Activated CD8-positive, alpha-beta memory T cell treated with anti-CD3 and anti-CD28 coated beads, Interleukin-2, amount 10 ng/mL, durations not matched to agents 7 days and 5 days (primary cell): ENCODE measurements at regions not wholly inside any gene's neighbourhood (a gene's known extent, or its start where the extent isn't known, plus 50 kb on each side); places are given as distances from the start of the nearest gene placed in this dataset.
"Not testable (repeated sequence)": the region's sequence is repeated elsewhere in the genome, so short reads cannot be mapped to it uniquely, and the experiment has no call there.

Source experiments
- ATAC-seq: fragments of 150-1000 bp; cut with Tn5 transposase; one replicate; pipeline ENCODE4 v1.10.0; 2021; ENCODE audit warnings: moderate library complexity
- CTCF ChIA-PET: fragments of 350-600 bp; sonication (Branson Sonifier 250); formaldehyde crosslinking; loops from one replicate; lab custom pipeline; 2021; ENCODE audit warnings: antibody characterized with exemption; lab: Charles Lee
- DNase-seq: peaks from one replicate; pipeline ENCODE4 v3.0.0-alpha.2; 2020
- H3K27ac Mint-ChIP-seq: one replicate; pipeline ENCODE4 v1.8.0; 2021; ENCODE audit warnings: mild to moderate bottlenecking, mixed read lengths
- H3K27me3 Mint-ChIP-seq: one replicate; pipeline ENCODE4 v1.8.0; 2021; ENCODE audit warnings: mixed read lengths
- H3K36me3 Mint-ChIP-seq: one replicate; pipeline ENCODE4 v1.8.0; 2021; ENCODE audit warnings: mild to moderate bottlenecking, mixed read lengths
- H3K4me1 Mint-ChIP-seq: one replicate; pipeline ENCODE4 v1.8.0; 2021; ENCODE audit warnings: mixed read lengths
- H3K4me3 Mint-ChIP-seq: one replicate; pipeline ENCODE4 v1.8.0; 2021; ENCODE audit warnings: mild to moderate bottlenecking, moderate library complexity, mixed read lengths
- H3K9me3 Mint-ChIP-seq: one replicate; pipeline ENCODE4 v1.8.0; 2022; ENCODE audit warnings: low read depth, mixed read lengths

DNA sequence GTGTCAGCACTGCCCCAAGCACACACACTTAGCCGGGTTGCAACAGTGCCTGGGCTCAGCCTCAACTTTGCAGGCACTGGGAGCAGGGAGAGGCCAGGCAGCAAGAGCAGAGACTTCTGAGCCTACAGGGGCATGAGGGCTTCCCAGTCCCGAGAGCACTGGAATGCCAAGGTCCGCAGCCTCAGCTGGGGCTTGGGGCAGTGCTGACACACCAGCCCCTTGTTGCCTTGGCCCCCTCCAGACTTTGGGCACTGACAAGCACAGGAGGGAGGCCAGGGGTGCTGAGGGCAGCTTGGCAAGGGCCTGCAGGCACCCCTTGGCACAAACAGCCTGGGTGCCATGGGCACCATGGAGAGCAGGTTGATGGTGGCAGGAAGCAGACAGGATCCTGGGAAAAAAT, 531.1 kb upstream of the SLC39A10 start:
- H3K9me3 Mint-ChIP-seq, H3K36me3 Mint-ChIP-seq, ATAC-seq, H3K4me1 Mint-ChIP-seq, H3K4me3 Mint-ChIP-seq, DNase-seq, CTCF ChIA-PET, H3K27ac Mint-ChIP-seq, H3K27me3 Mint-ChIP-seq: not testable (repeated sequence)

DNA sequence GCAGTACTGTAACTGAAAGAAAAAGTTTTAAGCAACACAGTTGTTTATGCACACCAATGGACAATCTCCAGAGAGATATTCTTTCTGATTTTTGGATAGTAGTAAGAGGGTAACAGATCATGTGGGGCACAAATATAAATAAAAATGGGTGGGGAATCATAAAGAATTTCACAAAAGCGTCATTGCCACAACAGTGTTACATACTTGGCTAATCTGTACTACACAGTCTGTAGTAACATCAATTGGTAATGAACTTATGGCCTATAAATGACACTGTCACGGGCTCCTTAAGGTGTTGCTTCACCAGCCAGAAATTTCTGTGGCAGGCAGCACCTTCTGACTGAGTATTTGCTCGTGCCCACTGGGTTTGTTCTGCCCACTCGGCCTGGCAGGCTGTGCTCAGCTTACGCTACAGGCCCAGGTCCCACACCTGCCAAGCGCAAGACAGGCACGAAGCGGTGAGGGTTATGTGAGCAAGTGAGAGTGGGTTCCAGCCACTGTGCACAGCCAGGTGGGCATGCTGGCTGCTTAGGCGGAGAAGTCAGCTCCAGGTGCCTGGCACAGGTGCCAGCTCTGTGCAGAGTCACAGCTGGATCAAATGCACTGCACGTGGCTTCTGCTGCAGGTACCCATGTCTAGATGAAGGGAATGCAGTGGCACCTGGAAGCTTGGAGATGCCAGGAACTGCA, 532.5 kb upstream of the SLC39A10 start:
- Mint-ChIP-seq H3K4me3 (no peak overlapping the region), H3K27me3 (no peaks in the 10 kb centered on the region), H3K4me1 (no peaks in the 10 kb centered on the region), H3K36me3 (no peaks in the 10 kb centered on the region), H3K9me3 (no peaks in the 10 kb centered on the region), H3K27ac (no peak overlapping the region)
- CTCF ChIA-PET = no interaction called here
- DNase-seq (no peak), ATAC-seq (no peak)

- Mint-ChIP-seq H3K4me1 (no peaks in the 10 kb centered on the region), H3K27ac (no peak overlapping the region), H3K4me3 (no peak overlapping the region), H3K36me3 (no peaks in the 10 kb centered on the region), H3K27me3 (no peaks in the 10 kb centered on the region), H3K9me3 (no peaks in the 10 kb centered on the region)
- DNase-seq = no peak
- no peak for ATAC-seq
- CTCF ChIA-PET = no interaction called here
Observed at GRCh38 chr2:195122653-195123052, 534.4 kb upstream of the SLC39A10 start.

DNA sequence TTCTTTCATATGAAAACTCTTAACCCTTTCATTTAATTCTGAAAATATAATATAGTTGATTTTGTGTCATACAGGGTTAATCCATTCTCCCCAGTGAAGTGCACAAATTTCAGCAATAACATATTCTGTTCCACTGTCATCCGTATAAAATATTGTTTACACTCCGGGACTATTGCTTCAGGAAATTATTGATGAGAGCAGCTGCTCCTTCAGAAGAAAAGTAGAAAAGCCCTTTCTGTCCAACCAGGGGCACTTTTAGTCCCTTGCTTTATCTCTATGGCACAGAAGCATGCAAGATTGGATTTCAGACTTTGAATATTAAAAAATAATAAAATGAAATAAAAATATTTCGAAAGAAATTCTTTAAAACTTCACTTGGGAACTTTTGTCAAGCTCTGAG, 535.7 kb upstream of the SLC39A10 start:
- no peak for DNase-seq
- no peak for ATAC-seq
- no peaks in the 10 kb centered on the region for H3K27me3 Mint-ChIP-seq
- H3K9me3 Mint-ChIP-seq = no peaks in the 10 kb centered on the region
- CTCF ChIA-PET = interaction anchor here (0.5 kb wide), 1 partner anchor 102 kb away, joined by 3 read pairs; no protein-coding TSS in a partner anchor
- no peaks in the 10 kb centered on the region for H3K4me1 Mint-ChIP-seq
- H3K27ac Mint-ChIP-seq = no peak overlapping the region
- H3K4me3 Mint-ChIP-seq = no peak overlapping the region
- H3K36me3 Mint-ChIP-seq = no peaks in the 10 kb centered on the region

GRCh38 chr2:195119231-195119630, 537.8 kb upstream of the SLC39A10 start:
- Mint-ChIP-seq H3K27me3 (no peaks in the 10 kb centered on the region), H3K4me3 (no peak overlapping the region), H3K36me3 (no peaks in the 10 kb centered on the region), H3K27ac (no peak overlapping the region), H3K9me3 (no peaks in the 10 kb centered on the region), H3K4me1 (no peaks in the 10 kb centered on the region)
- no peak for DNase-seq
- no peak for ATAC-seq
- CTCF ChIA-PET = no interaction called here

GRCh38 chr2:195118276-195118675, 538.8 kb upstream of the SLC39A10 start:
- H3K27me3 Mint-ChIP-seq = no peaks in the 10 kb centered on the region
- no peaks in the 10 kb centered on the region for H3K4me1 Mint-ChIP-seq
- no peak overlapping the region for H3K4me3 Mint-ChIP-seq
- CTCF ChIA-PET = no interaction called here
- DNase-seq (no peak), ATAC-seq (no peak)
- H3K9me3 Mint-ChIP-seq = no peaks in the 10 kb centered on the region
- H3K36me3 Mint-ChIP-seq = no peaks in the 10 kb centered on the region
- H3K27ac Mint-ChIP-seq = no peak overlapping the region

GRCh38 chr2:195117011-195117410, 540.0 kb upstream of the SLC39A10 start:
- no peaks in the 10 kb centered on the region for H3K9me3 Mint-ChIP-seq
- CTCF ChIA-PET = no interaction called here
- H3K4me3 Mint-ChIP-seq = no peak overlapping the region
- no peaks in the 10 kb centered on the region for H3K4me1 Mint-ChIP-seq
- no peak overlapping the region for H3K27ac Mint-ChIP-seq
- no peak for ATAC-seq
- H3K27me3 Mint-ChIP-seq = no peaks in the 10 kb centered on the region
- no peaks in the 10 kb centered on the region for H3K36me3 Mint-ChIP-seq
- no peak for DNase-seq

DNA sequence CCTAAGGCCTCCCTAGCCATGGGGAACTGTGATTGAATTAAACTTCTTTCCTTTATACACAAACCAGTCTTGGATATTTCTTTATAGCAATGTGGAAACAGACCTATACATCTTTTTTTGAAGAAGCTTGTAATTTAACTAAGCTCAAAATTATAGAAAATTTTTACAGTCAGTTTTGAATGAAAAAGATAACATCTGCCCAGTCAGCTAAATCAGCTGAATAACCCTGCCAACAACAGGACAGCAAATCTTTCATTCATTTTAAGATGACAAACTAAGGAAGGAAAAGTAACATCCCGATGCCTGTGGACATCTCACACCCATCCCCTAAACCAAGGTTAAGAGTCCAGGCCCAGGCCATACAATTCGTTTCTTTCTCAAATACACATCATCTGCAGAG, 541.3 kb upstream of the SLC39A10 start:
- DNase-seq = no peak
- Mint-ChIP-seq H3K9me3 (no peaks in the 10 kb centered on the region), H3K4me1 (no peaks in the 10 kb centered on the region), H3K36me3 (no peaks in the 10 kb centered on the region), H3K4me3 (no peak overlapping the region), H3K27me3 (no peaks in the 10 kb centered on the region), H3K27ac (no peak overlapping the region)
- ATAC-seq = no peak
- CTCF ChIA-PET = no interaction called here

- no peaks in the 10 kb centered on the region for H3K9me3 Mint-ChIP-seq
- no peak for ATAC-seq
Observed at GRCh38 chr2:195108182-195108581, 548.8 kb upstream of the SLC39A10 start.

GRCh38 chr2:195106681-195107380, 550.2 kb upstream of the SLC39A10 start:
- H3K27me3 Mint-ChIP-seq = no peaks in the 10 kb centered on the region
- no peaks in the 10 kb centered on the region for H3K36me3 Mint-ChIP-seq
- CTCF ChIA-PET = no interaction called here
- no peaks in the 10 kb centered on the region for H3K4me1 Mint-ChIP-seq
- H3K4me3 Mint-ChIP-seq = no peak overlapping the region
- no peak overlapping the region for H3K27ac Mint-ChIP-seq
- ATAC-seq (no peak), DNase-seq (no peak)
- no peaks in the 10 kb centered on the region for H3K9me3 Mint-ChIP-seq

More at GRCh38 chr2:195108182-195108581, 548.8 kb upstream of the SLC39A10 start:
- CTCF ChIA-PET = no interaction called here
- no peak for DNase-seq
- H3K4me1 Mint-ChIP-seq = no peaks in the 10 kb centered on the region
- no peak overlapping the region for H3K4me3 Mint-ChIP-seq
- H3K36me3 Mint-ChIP-seq = no peaks in the 10 kb centered on the region
- H3K27me3 Mint-ChIP-seq = no peaks in the 10 kb centered on the region
- no peak overlapping the region for H3K27ac Mint-ChIP-seq

DNA sequence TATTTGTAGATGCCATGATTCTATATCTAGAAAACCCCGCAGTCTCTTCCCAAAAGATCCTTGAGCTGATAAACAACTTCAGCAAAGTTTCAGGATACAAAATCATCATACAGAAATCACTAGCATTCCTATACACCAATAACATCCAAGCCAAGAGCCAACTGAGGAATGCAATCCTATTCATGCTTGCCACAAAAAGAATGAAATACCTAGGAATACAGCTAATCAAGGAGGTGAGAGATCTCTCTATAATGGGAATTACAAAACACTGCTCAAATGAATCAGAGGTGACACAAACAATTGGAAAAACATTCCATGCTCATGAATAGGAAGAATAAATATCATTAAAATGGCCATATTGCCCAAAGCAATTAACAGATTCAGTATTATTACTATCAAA, 551.4 kb upstream of the SLC39A10 start:
- no peaks in the 10 kb centered on the region for H3K27me3 Mint-ChIP-seq
- H3K36me3 Mint-ChIP-seq = no peaks in the 10 kb centered on the region
- no peak overlapping the region for H3K4me3 Mint-ChIP-seq
- no peaks in the 10 kb centered on the region for H3K4me1 Mint-ChIP-seq
- no peak for DNase-seq
- CTCF ChIA-PET = no interaction called here
- no peak overlapping the region for H3K27ac Mint-ChIP-seq
- no peak for ATAC-seq
- no peaks in the 10 kb centered on the region for H3K9me3 Mint-ChIP-seq

DNA sequence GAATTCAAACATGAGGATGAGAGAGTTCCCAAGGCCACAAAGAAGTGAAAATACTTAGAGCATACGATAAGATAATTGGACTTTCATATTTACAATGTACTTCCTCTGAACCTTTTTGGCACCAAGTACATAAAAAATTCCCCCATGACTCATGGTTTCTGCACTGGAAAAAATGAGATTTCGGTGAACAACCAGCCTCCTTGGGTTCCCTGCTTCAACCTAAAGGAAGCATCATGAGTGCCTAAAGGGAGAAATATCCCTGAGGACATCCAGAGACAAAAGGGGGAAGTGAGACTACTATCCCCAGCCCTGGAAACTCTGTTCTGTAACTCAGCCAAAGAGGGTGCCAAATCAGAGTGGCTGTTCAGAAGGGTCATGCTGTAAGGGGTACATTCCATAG, 562.7 kb upstream of the SLC39A10 start:
- H3K4me1 Mint-ChIP-seq = no peaks in the 10 kb centered on the region
- no peaks in the 10 kb centered on the region for H3K9me3 Mint-ChIP-seq
- H3K4me3 Mint-ChIP-seq = no peak overlapping the region
- H3K27me3 Mint-ChIP-seq = no peaks in the 10 kb centered on the region
- DNase-seq (no peak), ATAC-seq (no peak)
- H3K27ac Mint-ChIP-seq = no peak overlapping the region
- CTCF ChIA-PET = no interaction called here
- H3K36me3 Mint-ChIP-seq = no peaks in the 10 kb centered on the region

- DNase-seq (no peak), ATAC-seq (no peak)
- H3K27ac Mint-ChIP-seq = no peak overlapping the region
- H3K36me3 Mint-ChIP-seq = no peaks in the 10 kb centered on the region
- CTCF ChIA-PET = interaction anchor here (0.7 kb wide), 1 partner anchor 17 kb away, joined by 3 read pairs; no protein-coding TSS in a partner anchor
- H3K4me3 Mint-ChIP-seq = no peak overlapping the region
- H3K27me3 Mint-ChIP-seq = no peaks in the 10 kb centered on the region
- H3K9me3 Mint-ChIP-seq = no peaks in the 10 kb centered on the region
- no peaks in the 10 kb centered on the region for H3K4me1 Mint-ChIP-seq
Observed at GRCh38 chr2:195092341-195092740, 564.7 kb upstream of the SLC39A10 start.

DNA sequence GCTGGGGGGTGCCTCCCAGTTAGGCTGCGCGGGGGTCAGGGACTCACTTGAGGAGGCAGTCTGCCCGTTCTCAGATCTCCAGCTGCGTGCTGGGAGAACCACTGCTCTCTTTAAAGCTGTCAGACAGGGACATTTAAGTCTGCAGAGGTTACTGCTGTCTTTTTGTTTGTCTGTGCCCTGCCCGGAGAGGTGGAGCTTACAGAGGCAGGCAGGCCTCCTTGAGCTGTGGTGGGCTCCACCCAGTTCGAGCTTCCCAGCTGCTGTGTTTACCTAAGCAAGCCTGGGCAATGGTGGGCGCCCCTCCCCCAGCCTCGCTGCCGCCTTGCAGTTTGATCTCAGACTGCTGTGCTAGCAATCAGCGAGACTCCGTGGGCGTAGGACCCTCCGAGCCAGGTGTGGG, 584.2 kb upstream of the SLC39A10 start:
- not testable (repeated sequence) for ATAC-seq

More for the DNA sequence above, 584.2 kb upstream of the SLC39A10 start:
- CTCF ChIA-PET, H3K4me1 Mint-ChIP-seq, H3K27ac Mint-ChIP-seq, DNase-seq, H3K4me3 Mint-ChIP-seq, H3K36me3 Mint-ChIP-seq, H3K9me3 Mint-ChIP-seq, H3K27me3 Mint-ChIP-seq: not testable (repeated sequence)
